Type B pancreatic cell (in vitro differentiated cells): ENCODE measurements at regions not wholly inside any gene's neighbourhood (a gene's known extent, or its start where the extent isn't known, plus 50 kb on each side); places are given as distances from the start of the nearest gene placed in this dataset.
"Not testable (repeated sequence)": the region's sequence is repeated elsewhere in the genome, so short reads cannot be mapped to it uniquely, and the experiment has no call there.

Source experiments
- DNase-seq: peaks from one replicate; pipeline ENCODE4 v3.0.0; 2021; ENCODE audit warnings: mixed read lengths; ENCODE audit not compliant: unreplicated experiment; ENCODE audit errors: extremely low spot score
- H3K27ac Mint-ChIP-seq: 2 replicates; pipeline ENCODE4 v1.8.0; 2021; ENCODE audit warnings: mild to moderate bottlenecking, mixed read lengths
- H3K27me3 Mint-ChIP-seq: 2 replicates; pipeline ENCODE4 v1.8.0; 2021; ENCODE audit warnings: mixed read lengths
- H3K36me3 Mint-ChIP-seq: 2 replicates; pipeline ENCODE4 v1.8.0; 2021; ENCODE audit warnings: mixed read lengths
- H3K4me1 Mint-ChIP-seq: one replicate; pipeline ENCODE4 v1.8.0; 2021; ENCODE audit warnings: mixed read lengths; ENCODE audit not compliant: unreplicated experiment
- H3K4me3 Mint-ChIP-seq: 2 replicates; pipeline ENCODE4 v1.8.0; 2021; ENCODE audit warnings: mild to moderate bottlenecking, mixed read lengths
- H3K9me3 Mint-ChIP-seq: 2 replicates; pipeline ENCODE4 v1.8.0; 2021; ENCODE audit warnings: mixed read lengths

GRCh38 chr2:111257607-111258006 is 136.9 kb downstream of the BCL2L11 start:
- not testable (repeated sequence) for H3K4me3 Mint-ChIP-seq, H3K4me1 Mint-ChIP-seq, H3K9me3 Mint-ChIP-seq, H3K27me3 Mint-ChIP-seq, DNase-seq, H3K36me3 Mint-ChIP-seq, H3K27ac Mint-ChIP-seq

GRCh38 chr2:111258318-111258717 is 137.6 kb downstream of the BCL2L11 start:
- not testable (repeated sequence) for H3K27me3 Mint-ChIP-seq, H3K9me3 Mint-ChIP-seq, H3K36me3 Mint-ChIP-seq, DNase-seq, H3K4me1 Mint-ChIP-seq, H3K4me3 Mint-ChIP-seq
- peak overlapping the region; percentile 55 for H3K27ac Mint-ChIP-seq

DNA sequence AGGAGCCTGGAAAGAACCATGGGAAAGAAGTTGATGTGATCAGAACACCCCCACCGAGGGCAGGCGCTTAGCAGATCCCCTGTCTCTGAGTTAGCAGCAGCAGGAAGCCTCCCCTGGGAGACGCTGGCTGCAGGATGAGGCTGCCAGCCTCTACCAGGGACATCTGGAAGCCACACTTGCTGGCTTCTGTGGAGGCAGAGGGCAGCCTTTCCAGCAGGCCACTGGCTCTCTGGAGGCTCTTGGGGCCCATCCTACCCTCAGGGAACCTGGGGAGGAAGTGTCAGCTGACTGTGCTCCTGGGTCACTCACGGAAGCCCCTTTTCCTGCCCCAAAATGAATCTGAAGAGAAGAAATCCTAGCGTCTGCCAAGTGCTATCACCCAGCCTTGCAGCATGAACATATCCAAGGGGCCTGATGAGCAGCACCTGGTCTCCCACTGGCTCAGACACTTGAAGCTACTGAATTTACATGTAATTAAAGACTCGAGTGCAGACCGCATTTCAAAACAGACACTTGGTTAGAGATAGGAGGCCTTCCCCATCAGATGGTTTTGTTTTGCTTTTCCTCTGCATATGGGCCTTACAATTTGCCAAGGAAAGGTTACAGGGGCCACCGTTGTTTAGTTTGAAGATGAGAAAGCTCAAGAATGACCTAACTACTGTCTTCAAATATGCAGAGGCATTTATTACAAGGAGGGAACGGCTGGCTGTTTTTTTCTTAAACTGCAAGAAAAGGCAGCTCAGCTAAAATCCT is 142.1 kb downstream of the BCL2L11 start:
- H3K9me3 Mint-ChIP-seq, H3K36me3 Mint-ChIP-seq, H3K27me3 Mint-ChIP-seq, H3K27ac Mint-ChIP-seq, DNase-seq, H3K4me3 Mint-ChIP-seq, H3K4me1 Mint-ChIP-seq: not testable (repeated sequence)

DNA sequence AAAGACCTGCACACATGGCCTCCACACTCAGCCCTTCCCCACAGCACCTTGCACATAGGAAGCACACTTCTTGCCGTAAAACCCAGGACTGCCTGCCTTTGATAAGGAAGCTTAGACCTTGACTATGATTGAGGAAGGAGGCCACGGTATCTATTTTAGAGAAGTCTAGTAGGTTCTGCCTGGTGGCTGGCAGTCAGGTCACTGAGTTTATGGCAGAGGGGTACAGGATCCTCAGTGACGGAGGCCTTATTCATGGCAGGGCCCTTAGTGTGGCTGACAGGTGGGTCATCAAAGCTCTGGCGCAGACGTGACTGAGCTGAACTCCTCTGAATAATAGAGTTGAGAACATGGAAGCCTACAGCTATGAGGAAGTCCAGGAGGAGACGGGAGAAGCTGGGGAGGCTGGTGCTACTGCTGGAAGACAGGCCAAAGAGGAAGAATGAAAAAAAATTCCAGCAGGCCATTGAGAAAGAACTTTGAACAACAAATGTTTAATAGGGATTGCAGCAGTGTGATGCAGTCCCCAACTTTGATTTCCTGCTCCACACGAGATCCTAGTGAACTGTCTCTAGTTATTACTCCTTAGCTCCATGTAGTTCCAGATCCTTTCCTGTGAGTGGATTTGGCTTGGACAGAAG is 142.8 kb downstream of the BCL2L11 start:
- H3K27ac Mint-ChIP-seq, H3K36me3 Mint-ChIP-seq, H3K9me3 Mint-ChIP-seq, H3K27me3 Mint-ChIP-seq, H3K4me3 Mint-ChIP-seq, H3K4me1 Mint-ChIP-seq, DNase-seq: not testable (repeated sequence)

GRCh38 chr2:111264956-111265355 is 144.2 kb downstream of the BCL2L11 start:
- H3K27ac Mint-ChIP-seq, H3K4me1 Mint-ChIP-seq, H3K36me3 Mint-ChIP-seq, H3K27me3 Mint-ChIP-seq, DNase-seq, H3K9me3 Mint-ChIP-seq, H3K4me3 Mint-ChIP-seq: not testable (repeated sequence)

GRCh38 chr2:111266556-111266955 is 145.8 kb downstream of the BCL2L11 start:
- H3K27me3 Mint-ChIP-seq, H3K9me3 Mint-ChIP-seq, H3K36me3 Mint-ChIP-seq, H3K4me1 Mint-ChIP-seq, H3K4me3 Mint-ChIP-seq, DNase-seq, H3K27ac Mint-ChIP-seq: not testable (repeated sequence)

- not testable (repeated sequence) for H3K27me3 Mint-ChIP-seq, H3K4me3 Mint-ChIP-seq, H3K27ac Mint-ChIP-seq, DNase-seq, H3K9me3 Mint-ChIP-seq, H3K4me1 Mint-ChIP-seq, H3K36me3 Mint-ChIP-seq
Observed at GRCh38 chr2:111267038-111267437, 146.3 kb downstream of the BCL2L11 start.

- not testable (repeated sequence) for H3K4me1 Mint-ChIP-seq, H3K36me3 Mint-ChIP-seq, H3K27ac Mint-ChIP-seq, H3K27me3 Mint-ChIP-seq, H3K4me3 Mint-ChIP-seq, H3K9me3 Mint-ChIP-seq, DNase-seq
Observed at GRCh38 chr2:111269761-111270323, 149.1 kb downstream of the BCL2L11 start.

DNA sequence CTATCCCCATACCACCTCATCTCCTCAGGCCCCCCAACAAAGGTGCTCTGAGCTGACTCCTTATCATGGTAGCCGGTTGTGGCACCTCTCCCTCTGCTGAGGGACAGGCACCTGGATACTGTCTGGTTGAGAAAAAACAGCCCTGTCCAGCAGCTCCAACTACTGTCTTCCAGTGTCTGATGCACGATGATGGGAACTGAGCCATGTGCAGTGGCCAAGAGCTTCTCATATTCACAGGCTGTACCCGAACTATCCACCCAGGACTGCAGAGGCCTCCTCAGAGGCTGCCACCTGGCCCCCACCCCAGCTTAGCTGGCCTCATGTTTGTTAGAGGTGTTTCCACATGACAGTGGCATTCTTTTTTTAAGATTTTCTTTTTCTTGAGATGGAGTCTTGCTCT is 149.9 kb downstream of the BCL2L11 start:
- not testable (repeated sequence) for DNase-seq, H3K36me3 Mint-ChIP-seq, H3K4me1 Mint-ChIP-seq, H3K27me3 Mint-ChIP-seq, H3K4me3 Mint-ChIP-seq, H3K9me3 Mint-ChIP-seq, H3K27ac Mint-ChIP-seq

DNA sequence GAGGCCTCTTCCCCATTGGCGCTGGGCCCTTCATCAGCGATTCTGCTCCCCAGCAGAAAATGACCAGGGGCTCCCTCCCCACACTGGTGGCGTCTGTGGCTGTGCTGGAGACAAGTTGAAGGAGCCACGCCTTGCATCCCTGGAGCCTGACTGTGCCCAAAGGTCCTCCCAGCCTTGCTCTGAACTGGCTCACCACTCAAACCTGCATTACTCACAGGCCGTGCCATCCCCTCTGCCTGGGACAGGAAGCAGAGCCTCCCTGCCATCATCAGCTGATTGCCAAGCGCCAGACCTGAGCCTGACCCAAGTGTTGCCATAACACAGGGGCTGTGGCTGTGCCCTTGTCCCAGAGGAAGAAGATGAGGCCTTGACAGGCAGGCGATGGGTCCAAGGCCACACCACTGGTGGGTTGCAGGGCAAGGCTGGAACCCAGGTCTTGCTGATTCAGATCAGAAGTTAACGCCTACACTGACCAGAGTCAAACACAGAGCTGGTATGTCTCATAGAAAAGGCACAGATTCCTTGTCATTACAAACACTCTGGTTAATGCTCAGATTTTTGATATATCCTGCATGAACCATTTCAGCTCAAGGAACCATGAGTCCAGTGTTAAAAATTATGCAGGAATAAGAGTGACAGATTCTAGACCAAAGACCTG is 151.1 kb downstream of the BCL2L11 start:
- H3K27me3 Mint-ChIP-seq, H3K36me3 Mint-ChIP-seq, DNase-seq, H3K4me1 Mint-ChIP-seq, H3K4me3 Mint-ChIP-seq, H3K9me3 Mint-ChIP-seq, H3K27ac Mint-ChIP-seq: not testable (repeated sequence)

DNA sequence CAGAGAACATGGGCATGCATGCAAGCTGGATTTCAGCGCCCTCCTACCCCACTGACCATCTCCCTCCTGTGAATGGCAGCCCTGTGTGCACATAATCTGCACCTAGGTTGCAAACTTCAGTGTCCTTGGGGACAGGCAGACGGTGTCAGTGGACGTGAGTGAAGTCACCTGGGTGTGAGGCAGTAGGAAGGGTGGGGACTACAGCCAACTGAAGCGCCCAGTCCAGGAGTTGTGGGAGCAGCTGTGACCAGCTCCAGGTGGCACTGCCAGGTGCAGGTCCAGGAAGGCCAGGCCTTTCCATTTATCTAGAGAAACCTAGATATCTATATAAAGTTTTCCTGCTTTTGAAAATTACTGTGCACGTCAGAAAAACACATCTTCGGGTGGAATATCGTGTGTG is 152.3 kb downstream of the BCL2L11 start:
- not testable (repeated sequence) for H3K36me3 Mint-ChIP-seq, H3K27ac Mint-ChIP-seq, DNase-seq, H3K9me3 Mint-ChIP-seq, H3K27me3 Mint-ChIP-seq, H3K4me1 Mint-ChIP-seq, H3K4me3 Mint-ChIP-seq

DNA sequence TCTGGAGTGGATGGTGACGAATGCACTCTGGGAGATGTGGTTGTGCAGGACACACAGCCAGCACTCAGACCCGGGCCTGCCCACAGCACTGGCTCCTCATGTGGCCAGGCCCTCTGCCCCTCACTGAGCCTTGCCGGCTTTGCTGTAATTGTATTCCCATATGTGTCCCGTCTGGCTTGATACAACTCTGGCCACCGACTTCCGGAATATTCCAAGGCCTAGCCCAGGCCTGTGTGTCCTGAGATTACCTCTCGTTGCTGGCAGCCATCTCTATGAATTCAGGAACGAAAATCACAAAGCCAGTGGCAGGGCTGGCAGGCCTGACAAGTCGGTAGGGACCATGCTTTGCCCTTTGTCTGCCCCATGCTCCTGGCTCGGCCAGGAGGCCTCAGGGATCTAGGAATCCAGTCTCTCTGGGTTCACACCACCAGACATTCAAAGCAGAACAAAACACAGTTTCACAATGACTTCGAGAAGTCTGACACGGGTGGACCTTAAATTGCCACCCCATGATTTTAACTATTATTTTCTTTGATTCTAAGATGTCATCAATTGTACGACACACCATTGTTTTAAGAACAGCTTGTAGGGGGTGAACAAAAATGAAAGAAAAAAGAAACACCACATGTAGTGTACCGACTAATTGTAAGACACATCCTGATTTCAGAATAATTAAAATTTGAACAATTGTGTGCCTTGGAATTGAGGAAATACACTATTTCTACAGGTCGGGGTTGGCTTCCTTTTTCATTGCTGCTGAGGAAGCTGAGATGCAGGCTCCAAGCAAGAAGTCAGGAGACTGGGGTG is 154.5 kb downstream of the BCL2L11 start:
- not testable (repeated sequence) for H3K36me3 Mint-ChIP-seq, H3K4me1 Mint-ChIP-seq, H3K27ac Mint-ChIP-seq, H3K9me3 Mint-ChIP-seq, DNase-seq, H3K27me3 Mint-ChIP-seq, H3K4me3 Mint-ChIP-seq

- not testable (repeated sequence) for H3K27ac Mint-ChIP-seq, H3K9me3 Mint-ChIP-seq, H3K27me3 Mint-ChIP-seq, H3K4me3 Mint-ChIP-seq, H3K4me1 Mint-ChIP-seq, DNase-seq, H3K36me3 Mint-ChIP-seq
Observed at GRCh38 chr2:111275854-111276171, 155.1 kb downstream of the BCL2L11 start.
